ENCODE measurements at regions not wholly inside any gene's neighbourhood (a gene's known extent, or its start where the extent isn't known, plus 50 kb on each side); places are given as distances from the start of the nearest gene placed in this dataset.

DNA sequence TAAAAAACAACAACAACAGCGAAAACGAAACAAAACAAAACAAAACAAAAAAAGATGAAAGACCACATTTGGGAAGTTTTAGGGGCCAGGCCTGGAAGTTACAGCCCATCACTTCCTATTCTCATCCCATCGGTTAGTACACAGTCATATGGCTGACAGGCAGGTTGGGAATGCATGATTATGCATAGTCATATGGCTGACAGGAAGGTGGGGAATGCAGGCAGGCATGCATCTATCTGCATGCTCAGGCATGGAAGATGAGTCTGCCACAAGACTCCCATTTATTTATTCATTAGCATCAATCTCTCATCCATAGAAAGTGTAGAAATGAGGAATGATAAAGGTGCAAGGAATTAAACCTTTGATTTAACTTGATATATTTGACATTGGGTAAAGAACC, 325.3 kb upstream of the MEX3C start:
- Histone ChIP-seq H3K36me3 (ENCODE audit: insufficient read depth, low read length) (no peaks in the 10 kb centered on the region), H3K27ac (ENCODE audit: low read depth in 1 of 2, low read length in 2 of 2) (no peak overlapping the region), H3K27me3 (ENCODE audit: control insufficient read depth in 1 of 2, insufficient read depth in 2 of 2, low read length in 2 of 2) (no peaks in the 10 kb centered on the region), H3K4me1 (ENCODE audit: insufficient read depth, low read length) (no peaks in the 10 kb centered on the region), H3K9me3 (ENCODE audit: control insufficient read depth in 1 of 2, insufficient read depth in 1 of 2, low read length in 2 of 2) (no peaks in the 10 kb centered on the region), H3K4me3 (ENCODE audit: low read length) (no peak overlapping the region)
- ATAC-seq (ENCODE audit: poor library complexity) (no peak), DNase-seq (no peak)
- H3K9me3 Mint-ChIP-seq = no peaks in the 10 kb centered on the region
- POLR2A ChIA-PET = no interaction called here
- H3K27ac Mint-ChIP-seq = no peak overlapping the region
- H3K4me3 Mint-ChIP-seq = no peak overlapping the region
- no peaks in the 10 kb centered on the region for H3K36me3 Mint-ChIP-seq (ENCODE audit: low read depth)
- H3K4me1 Mint-ChIP-seq (ENCODE audit: low read depth) = no peaks in the 10 kb centered on the region
- H3K27me3 Mint-ChIP-seq = no peaks in the 10 kb centered on the region
- intact Hi-C loops (cut with DNase I, micrococcal nuclease) = no loop called here
- TF ChIP-seq, protein P1, sequence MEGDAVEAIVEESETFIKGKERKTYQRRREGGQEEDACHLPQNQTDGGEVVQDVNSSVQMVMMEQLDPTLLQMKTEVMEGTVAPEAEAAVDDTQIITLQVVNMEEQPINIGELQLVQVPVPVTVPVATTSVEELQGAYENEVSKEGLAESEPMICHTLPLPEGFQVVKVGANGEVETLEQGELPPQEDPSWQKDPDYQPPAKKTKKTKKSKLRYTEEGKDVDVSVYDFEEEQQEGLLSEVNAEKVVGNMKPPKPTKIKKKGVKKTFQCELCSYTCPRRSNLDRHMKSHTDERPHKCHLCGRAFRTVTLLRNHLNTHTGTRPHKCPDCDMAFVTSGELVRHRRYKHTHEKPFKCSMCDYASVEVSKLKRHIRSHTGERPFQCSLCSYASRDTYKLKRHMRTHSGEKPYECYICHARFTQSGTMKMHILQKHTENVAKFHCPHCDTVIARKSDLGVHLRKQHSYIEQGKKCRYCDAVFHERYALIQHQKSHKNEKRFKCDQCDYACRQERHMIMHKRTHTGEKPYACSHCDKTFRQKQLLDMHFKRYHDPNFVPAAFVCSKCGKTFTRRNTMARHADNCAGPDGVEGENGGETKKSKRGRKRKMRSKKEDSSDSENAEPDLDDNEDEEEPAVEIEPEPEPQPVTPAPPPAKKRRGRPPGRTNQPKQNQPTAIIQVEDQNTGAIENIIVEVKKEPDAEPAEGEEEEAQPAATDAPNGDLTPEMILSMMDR (IDR thresholded peaks at IDR 0.05) = no peak
- CTCF ChIA-PET = no interaction called here

DNA sequence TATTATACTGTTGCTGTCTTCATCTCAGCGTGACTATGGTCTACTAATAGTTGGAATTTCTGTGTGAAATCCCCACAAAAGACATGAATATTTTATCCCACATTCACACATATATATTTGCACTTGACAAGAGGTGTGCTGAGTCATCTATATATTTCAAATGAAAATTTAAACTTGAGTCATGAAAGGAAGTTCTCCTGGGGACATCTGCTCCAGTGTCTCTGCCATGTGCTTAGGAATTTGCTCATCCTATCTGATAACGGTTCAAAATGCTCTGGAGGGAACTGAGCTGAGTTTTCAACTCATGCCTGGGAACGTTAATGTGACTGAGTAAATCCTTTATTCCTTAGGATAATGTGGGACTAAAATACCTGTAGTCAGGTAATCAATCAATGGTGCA, 326.2 kb upstream of the MEX3C start:
- Mint-ChIP-seq H3K4me1 (ENCODE audit: low read depth) (no peaks in the 10 kb centered on the region), H3K27ac (no peak overlapping the region), H3K9me3 (no peaks in the 10 kb centered on the region), H3K27me3 (no peaks in the 10 kb centered on the region), H3K4me3 (no peak overlapping the region), H3K36me3 (ENCODE audit: low read depth) (no peaks in the 10 kb centered on the region)
- DNase-seq = no peak
- H3K27ac ChIP-seq (ENCODE audit: low read depth in 1 of 2, low read length in 2 of 2) = no peak overlapping the region
- no peak overlapping the region for H3K4me3 ChIP-seq (ENCODE audit: low read length)
- POLR2A ChIA-PET = no interaction called here
- TF ChIP-seq, protein P1 (IDR thresholded peaks at IDR 0.05) = no peak
- CTCF ChIA-PET = no interaction called here
- H3K27me3 ChIP-seq (ENCODE audit: control insufficient read depth in 1 of 2, insufficient read depth in 2 of 2, low read length in 2 of 2) = no peaks in the 10 kb centered on the region
- H3K36me3 ChIP-seq (ENCODE audit: insufficient read depth, low read length) = no peaks in the 10 kb centered on the region
- H3K4me1 ChIP-seq (ENCODE audit: insufficient read depth, low read length) = no peaks in the 10 kb centered on the region
- no peak for ATAC-seq (ENCODE audit: poor library complexity)
- H3K9me3 ChIP-seq (ENCODE audit: control insufficient read depth in 1 of 2, insufficient read depth in 1 of 2, low read length in 2 of 2) = no peaks in the 10 kb centered on the region
- intact Hi-C loops (cut with DNase I, micrococcal nuclease) = no loop called here

DNA sequence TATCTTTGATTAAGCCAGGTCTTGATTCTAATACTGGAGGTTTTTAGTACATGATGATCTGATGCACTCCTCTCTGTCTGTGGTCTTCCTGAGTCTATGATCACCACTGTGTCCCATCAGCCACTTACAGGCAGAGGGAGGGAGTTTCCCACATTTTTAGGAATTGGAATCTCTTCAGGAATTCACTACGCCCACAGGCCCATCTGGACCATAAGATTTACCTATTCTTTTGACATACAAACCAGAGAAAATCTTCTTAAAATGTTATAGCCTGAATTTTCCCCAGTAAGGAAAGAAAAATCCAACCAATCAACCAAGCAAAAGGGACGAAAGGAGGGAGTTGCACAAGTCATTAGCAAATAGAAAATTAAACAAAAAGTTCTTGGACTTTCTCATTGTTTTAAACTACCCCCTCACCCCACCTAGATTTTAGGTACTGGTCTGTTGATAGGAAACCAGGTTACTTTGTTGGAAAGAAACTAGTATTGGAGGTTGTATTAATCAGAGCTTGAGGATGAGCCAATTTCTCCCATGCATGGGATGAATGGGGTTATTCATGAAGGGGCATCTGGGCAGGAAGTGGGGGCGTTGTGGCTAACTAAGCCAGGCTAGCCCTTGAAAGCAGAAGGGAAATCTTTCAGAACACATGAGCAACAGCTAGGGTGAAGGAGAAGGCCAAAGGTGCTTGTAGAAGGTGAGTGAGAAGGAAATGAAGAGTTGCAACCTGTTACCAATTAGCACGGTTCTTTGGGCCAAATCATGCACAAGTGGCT, 328.2 kb upstream of the MEX3C start:
- H3K4me3 Mint-ChIP-seq = no peak overlapping the region
- Histone ChIP-seq H3K4me3 (ENCODE audit: low read length) (no peak overlapping the region), H3K4me1 (ENCODE audit: insufficient read depth, low read length) (no peaks in the 10 kb centered on the region), H3K27me3 (ENCODE audit: control insufficient read depth in 1 of 2, insufficient read depth in 2 of 2, low read length in 2 of 2) (no peaks in the 10 kb centered on the region), H3K9me3 (ENCODE audit: control insufficient read depth in 1 of 2, insufficient read depth in 1 of 2, low read length in 2 of 2) (no peaks in the 10 kb centered on the region), H3K36me3 (ENCODE audit: insufficient read depth, low read length) (no peaks in the 10 kb centered on the region), H3K27ac (ENCODE audit: low read depth in 1 of 2, low read length in 2 of 2) (no peak overlapping the region)
- intact Hi-C loops (cut with DNase I, micrococcal nuclease) = no loop called here
- ChIA-PET CTCF (no interaction called here), POLR2A (no interaction called here)
- TF ChIP-seq, protein P1 (IDR thresholded peaks at IDR 0.05) = no peak
- H3K27ac Mint-ChIP-seq = no peak overlapping the region
- H3K27me3 Mint-ChIP-seq = no peaks in the 10 kb centered on the region
- no peak for ATAC-seq (ENCODE audit: poor library complexity)
- H3K36me3 Mint-ChIP-seq (ENCODE audit: low read depth) = no peaks in the 10 kb centered on the region
- no peaks in the 10 kb centered on the region for H3K9me3 Mint-ChIP-seq
- DNase-seq = no peak
- no peaks in the 10 kb centered on the region for H3K4me1 Mint-ChIP-seq (ENCODE audit: low read depth)

All from CD4-positive, alpha-beta T cell (primary cell).